ENCODE measurements at regions not wholly inside any gene's neighbourhood (a gene's known extent, or its start where the extent isn't known, plus 50 kb on each side); places are given as distances from the start of the nearest gene placed in this dataset.

- no peak for DNase-seq
Observed at GRCh38 chr3:182233957-182234356, 522.2 kb downstream of the SOX2 start.

- DNase-seq: no peak
Observed at GRCh38 chr3:182234881-182235280, 523.2 kb downstream of the SOX2 start.

GRCh38 chr3:182235504-182235903, 523.8 kb downstream of the SOX2 start:
- no peak for DNase-seq

- DNase-seq: no peak
Observed at GRCh38 chr3:182238126-182238525, 526.4 kb downstream of the SOX2 start.

- DNase-seq: no peak
Observed at GRCh38 chr3:182239316-182239715, 527.6 kb downstream of the SOX2 start.

- DNase-seq: no peak
Observed at GRCh38 chr3:182240474-182240873, 528.7 kb downstream of the SOX2 start.

- DNase-seq: no peak
Observed at GRCh38 chr3:182241196-182241765, 529.6 kb downstream of the SOX2 start.

GRCh38 chr3:182241766-182242488, 530.2 kb downstream of the SOX2 start:
- no peak for DNase-seq

GRCh38 chr3:182242489-182242942, 530.8 kb downstream of the SOX2 start:
- DNase-seq: no peak

- no peak for DNase-seq
Observed at GRCh38 chr3:182243625-182244024, 531.9 kb downstream of the SOX2 start.

- DNase-seq: no peak
Observed at GRCh38 chr3:182244222-182244971, 532.7 kb downstream of the SOX2 start.

GRCh38 chr3:182245059-182245458, 533.3 kb downstream of the SOX2 start:
- no peak for DNase-seq

GRCh38 chr3:182246870-182247269, 535.1 kb downstream of the SOX2 start:
- no peak for DNase-seq

GRCh38 chr3:182248349-182248880, 536.7 kb downstream of the SOX2 start:
- DNase-seq: no peak

GRCh38 chr3:182252802-182253201, 540.5 kb upstream of the ATP11B start:
- no peak for DNase-seq

- DNase-seq: no peak
Observed at GRCh38 chr3:182255158-182255557, 538.1 kb upstream of the ATP11B start.

GRCh38 chr3:182257361-182257760, 535.9 kb upstream of the ATP11B start:
- DNase-seq: no peak

- DNase-seq: peak; percentile 63
Observed at GRCh38 chr3:182258538-182259177, 534.6 kb upstream of the ATP11B start.

- no peak for DNase-seq
Observed at GRCh38 chr3:182259579-182259978, 533.7 kb upstream of the ATP11B start.

- DNase-seq: no peak
Observed at GRCh38 chr3:182261041-182261440, 532.3 kb upstream of the ATP11B start.

- DNase-seq: no peak
Observed at GRCh38 chr3:182268711-182269110, 524.6 kb upstream of the ATP11B start.

- no peak for DNase-seq
Observed at GRCh38 chr3:182276512-182276911, 516.8 kb upstream of the ATP11B start.

- DNase-seq: peak; percentile 84
Observed at GRCh38 chr3:182284793-182285192, 508.5 kb upstream of the ATP11B start.

Measured in NCI-H1105 (cell line).